SJCRH30 (cell line): ENCODE measurements at regions not wholly inside any gene's neighbourhood (a gene's known extent, or its start where the extent isn't known, plus 50 kb on each side); places are given as distances from the start of the nearest gene placed in this dataset.

Experiments used
- DNase-seq, 2 experiments: peaks; one replicate each; pipeline ENCODE4 v3.0.0-alpha.2; 2015 to 2020
- H3K27ac ChIP-seq: fragments of 250-450 bp; sonication (Bioruptor Pico); 2 replicates; pipeline ENCODE4 v1.5.1; 2020; ENCODE audit warnings: mild to moderate bottlenecking, moderate library complexity
- H3K27me3 ChIP-seq: fragments of 250-450 bp; sonication (Bioruptor Pico); 2 replicates; pipeline ENCODE4 v1.5.1; 2020; ENCODE audit warnings: mild to moderate bottlenecking, moderate library complexity
- H3K36me3 ChIP-seq: fragments of 250-450 bp; sonication (Bioruptor Pico); 2 replicates; pipeline ENCODE4 v1.5.1; 2020; ENCODE audit warnings: mild to moderate bottlenecking, moderate library complexity
- H3K4me1 ChIP-seq: fragments of 250-450 bp; sonication (Bioruptor Pico); 2 replicates; pipeline ENCODE4 v1.5.1; 2020; ENCODE audit warnings: mild to moderate bottlenecking, moderate library complexity
- H3K4me3 ChIP-seq: fragments of 250-450 bp; sonication (Bioruptor Pico); 2 replicates; pipeline ENCODE4 v1.5.1; 2020; ENCODE audit warnings: mild to moderate bottlenecking, moderate library complexity
- H3K9me3 ChIP-seq: fragments of 250-450 bp; sonication (Bioruptor Pico); replicated peaks from 2 replicates; pipeline ENCODE4 v1.5.1; 2020; ENCODE audit warnings: mild to moderate bottlenecking, moderate library complexity

DNA sequence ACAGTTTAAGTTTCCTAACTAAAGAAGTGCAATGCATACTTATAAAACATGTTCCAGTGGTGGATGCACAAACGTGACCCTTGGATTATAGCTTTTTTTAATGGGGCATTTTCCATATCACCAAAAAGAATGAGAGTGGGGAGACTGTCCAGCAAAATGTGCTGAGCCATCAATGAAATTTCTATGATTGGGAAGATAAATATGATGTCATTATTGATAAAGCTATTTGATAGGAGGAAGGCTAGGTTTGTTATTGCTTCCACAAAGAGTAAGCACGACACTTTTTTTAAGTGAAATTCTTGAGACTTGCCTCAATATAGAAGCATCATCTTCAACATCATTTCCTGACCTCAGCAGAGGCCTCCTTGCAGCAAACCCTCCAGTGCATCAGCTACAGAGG, 174.6 kb upstream of the CLEC14A start:
- no peaks in the 10 kb centered on the region for H3K4me1 ChIP-seq
- DNase-seq, result no peak
- no peaks in the 10 kb centered on the region for H3K27me3 ChIP-seq
- no peak overlapping the region for H3K4me3 ChIP-seq
- H3K36me3 ChIP-seq, result no peaks in the 10 kb centered on the region
- no peaks in the 10 kb centered on the region for H3K9me3 ChIP-seq
- no peak overlapping the region for H3K27ac ChIP-seq

DNA sequence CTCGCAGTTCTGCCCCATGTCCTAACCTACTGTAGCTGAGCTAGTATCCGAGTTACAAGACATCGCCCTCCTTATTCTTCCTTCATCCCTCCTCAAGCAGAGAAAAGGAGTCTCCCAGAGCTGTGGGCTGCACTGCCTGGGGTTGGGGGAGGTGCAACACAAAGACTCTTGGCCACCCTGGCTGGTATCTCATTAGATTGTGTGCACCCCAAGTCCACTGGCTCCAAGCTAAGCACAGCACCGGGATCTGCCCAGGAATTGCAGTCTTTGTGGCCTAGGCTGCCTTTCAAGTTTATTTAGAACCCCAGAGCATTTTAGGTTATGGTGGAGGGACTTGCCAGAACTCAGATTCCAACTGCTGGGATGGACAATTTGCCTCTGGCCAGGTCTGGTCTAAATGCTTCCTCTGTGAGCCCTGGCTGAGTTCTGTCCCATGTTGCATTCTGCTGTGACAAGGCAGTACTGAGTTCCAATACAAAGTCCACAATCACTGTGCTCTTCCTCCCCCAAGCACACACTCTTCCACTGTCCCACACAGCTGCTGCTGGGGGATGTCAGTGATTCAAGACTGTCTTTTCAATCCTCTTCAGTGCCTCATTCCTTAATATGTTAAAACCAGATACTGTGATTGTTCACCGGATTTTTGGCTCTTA, 169.6 kb upstream of the CLEC14A start:
- no peaks in the 10 kb centered on the region for H3K27me3 ChIP-seq
- no peak overlapping the region for H3K4me3 ChIP-seq
- no peak for DNase-seq
- no peak overlapping the region for H3K27ac ChIP-seq
- no peaks in the 10 kb centered on the region for H3K4me1 ChIP-seq
- no peaks in the 10 kb centered on the region for H3K36me3 ChIP-seq
- H3K9me3 ChIP-seq, result peaks cover 17% of the 10 kb centered on the region

- DNase-seq, result no peak
- Histone ChIP-seq H3K36me3 (no peaks in the 10 kb centered on the region), H3K27ac (no peak overlapping the region), H3K9me3 (peaks cover 17% of the 10 kb centered on the region), H3K4me1 (no peaks in the 10 kb centered on the region), H3K27me3 (no peaks in the 10 kb centered on the region), H3K4me3 (no peak overlapping the region)
Measured at GRCh38 chr14:38420048-38420447, 164.2 kb upstream of the CLEC14A start.

DNA sequence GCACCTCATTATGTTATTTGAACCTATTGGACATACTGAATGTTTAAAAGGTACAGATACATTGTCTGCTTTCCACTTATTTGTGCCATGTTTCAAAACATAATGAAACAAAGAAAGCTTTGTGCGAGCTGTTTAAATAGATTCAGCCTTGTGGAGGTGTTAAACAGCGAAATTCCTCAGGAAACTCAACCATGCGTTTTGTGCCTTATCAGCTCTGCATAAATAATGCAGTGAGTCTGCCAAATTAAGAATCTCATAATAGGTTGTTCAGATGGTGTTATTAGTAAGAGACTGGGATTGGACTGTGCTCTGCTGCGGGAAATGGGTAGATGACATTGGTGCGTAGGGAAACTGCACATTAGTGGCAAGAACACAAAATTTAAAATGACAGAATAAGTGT, 163.7 kb upstream of the CLEC14A start:
- no peaks in the 10 kb centered on the region for H3K4me1 ChIP-seq
- DNase-seq, result no peak
- no peaks in the 10 kb centered on the region for H3K36me3 ChIP-seq
- no peaks in the 10 kb centered on the region for H3K27me3 ChIP-seq
- H3K4me3 ChIP-seq, result no peak overlapping the region
- H3K27ac ChIP-seq, result no peak overlapping the region
- peaks cover 17% of the 10 kb centered on the region for H3K9me3 ChIP-seq

DNA sequence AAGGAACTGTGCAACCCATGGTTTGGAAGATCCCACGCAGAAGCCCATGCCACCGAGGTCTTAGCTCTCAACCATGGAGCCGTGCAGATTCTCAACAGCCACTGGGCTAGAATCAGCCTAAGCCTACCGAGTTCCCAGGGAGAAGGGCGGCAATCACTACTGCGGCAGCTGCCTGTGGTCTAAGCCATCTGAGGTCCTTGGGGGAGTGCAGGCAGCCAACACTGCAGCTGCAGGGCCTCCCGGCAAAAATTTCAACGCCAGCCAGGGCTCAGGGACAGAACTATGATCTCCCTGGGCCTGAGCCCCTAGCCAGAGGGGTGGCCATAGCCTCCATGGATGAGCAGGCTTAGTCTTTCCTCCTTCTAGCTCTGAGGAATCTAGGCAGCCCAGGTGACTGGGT, 156.8 kb upstream of the CLEC14A start:
- no peak for DNase-seq

DNA sequence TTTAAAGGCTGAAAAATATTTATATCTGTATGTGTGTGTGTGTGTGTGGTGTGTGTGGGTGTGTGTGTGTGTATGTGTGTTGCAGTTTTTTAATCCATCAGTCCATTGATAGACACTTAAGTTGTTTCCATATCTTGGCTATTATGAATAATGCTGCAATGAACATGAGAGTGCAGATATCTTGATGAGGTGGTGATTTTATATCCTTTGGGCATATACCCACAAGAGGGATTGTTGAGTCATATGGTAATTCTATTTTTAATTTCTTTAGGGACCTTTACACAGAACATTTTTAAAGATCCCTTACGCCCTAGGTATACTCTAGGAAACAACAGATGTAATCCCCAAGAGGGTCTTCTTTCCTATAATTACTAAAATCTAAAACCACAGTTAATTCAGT, 154.5 kb upstream of the CLEC14A start:
- H3K4me1 ChIP-seq, result peaks cover 14% of the 10 kb centered on the region
- H3K4me3 ChIP-seq, result no peak overlapping the region
- H3K9me3 ChIP-seq, result no peaks in the 10 kb centered on the region; the same call in 1 of the 2 replicates
- H3K27me3 ChIP-seq, result no peaks in the 10 kb centered on the region
- H3K27ac ChIP-seq, result no peak overlapping the region
- H3K36me3 ChIP-seq, result no peaks in the 10 kb centered on the region
- DNase-seq, result no peak

More for the DNA sequence above, 156.8 kb upstream of the CLEC14A start:
- Histone ChIP-seq H3K27me3 (no peaks in the 10 kb centered on the region), H3K27ac (no peak overlapping the region), H3K36me3 (no peaks in the 10 kb centered on the region), H3K4me1 (no peaks in the 10 kb centered on the region), H3K4me3 (no peak overlapping the region), H3K9me3 (no peaks in the 10 kb centered on the region; the same call in 1 of the 2 replicates)

DNA sequence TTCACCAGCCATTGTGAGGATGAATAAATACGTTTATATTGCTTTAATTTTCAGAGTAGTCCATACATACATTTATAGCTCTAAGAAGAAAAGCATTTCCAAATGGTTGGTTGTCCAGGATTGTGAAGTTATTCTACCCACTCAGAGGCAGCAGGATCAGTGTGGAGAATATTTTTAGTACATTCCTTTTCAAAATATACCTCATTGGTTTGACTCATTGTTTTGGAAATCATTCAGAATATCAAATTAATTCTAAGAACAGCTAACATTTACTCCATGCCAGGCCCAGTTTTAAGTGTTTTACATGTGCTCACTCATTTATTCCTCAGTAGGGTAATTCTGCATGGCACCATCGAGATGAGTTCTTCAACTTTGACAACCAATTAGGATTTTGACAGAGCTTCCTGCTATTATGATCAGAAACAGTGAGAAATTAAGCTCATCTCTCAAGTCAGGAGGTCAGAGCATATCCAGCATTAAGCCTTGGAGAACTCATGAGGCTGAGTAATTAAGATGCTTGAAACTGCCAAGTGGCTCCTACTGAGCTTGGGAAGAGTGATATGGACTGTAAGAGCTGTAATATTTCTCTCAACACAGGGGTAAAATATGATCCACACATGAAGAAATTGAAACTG, 153.3 kb upstream of the CLEC14A start:
- Histone ChIP-seq H3K4me1 (peaks cover 24% of the 10 kb centered on the region), H3K36me3 (no peaks in the 10 kb centered on the region), H3K27me3 (no peaks in the 10 kb centered on the region), H3K27ac (no peak overlapping the region), H3K9me3 (no peaks in the 10 kb centered on the region; the same call in 1 of the 2 replicates), H3K4me3 (no peak overlapping the region)
- DNase-seq, result no peak

DNA sequence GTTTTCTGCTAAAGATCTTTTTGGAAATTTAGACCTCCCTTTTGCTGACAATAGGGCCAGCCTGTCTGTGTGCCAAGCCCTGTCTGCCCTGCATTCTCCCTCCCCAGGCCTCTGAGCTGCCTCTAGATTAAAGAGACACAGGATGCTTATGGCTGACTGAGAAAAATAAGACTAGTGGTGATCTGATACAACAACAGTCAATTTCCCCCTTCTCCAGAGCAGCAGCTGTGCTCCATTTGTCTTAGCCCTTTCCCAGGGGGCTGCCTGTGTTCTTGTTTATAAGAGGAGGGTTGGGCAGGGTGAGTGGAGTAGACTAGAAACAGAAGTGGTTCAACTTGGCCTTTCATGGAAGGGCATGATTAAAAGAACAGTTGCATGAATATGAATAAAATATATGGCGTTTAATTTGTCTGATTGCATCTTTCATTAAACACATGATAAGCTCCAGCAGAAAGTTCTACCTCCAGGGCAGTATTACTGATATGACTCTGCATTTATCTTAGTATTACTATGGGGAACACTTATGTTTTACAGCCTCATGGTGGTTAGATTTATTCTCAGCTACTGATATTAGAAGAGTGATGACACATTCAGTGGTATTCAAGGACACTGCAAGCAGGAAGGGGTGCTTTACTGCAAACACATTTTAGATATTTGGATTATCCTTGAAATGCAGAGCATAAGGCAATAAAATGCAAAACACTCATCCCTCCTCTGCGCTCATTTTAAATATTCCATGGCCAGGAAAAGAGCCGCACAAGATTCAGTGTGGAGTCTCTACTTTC, 150.2 kb upstream of the CLEC14A start:
- no peaks in the 10 kb centered on the region for H3K27me3 ChIP-seq
- peak overlapping the region; percentile 58 for H3K27ac ChIP-seq
- peak; percentile 93 to 96 for DNase-seq

GRCh38 chr14:38404616-38405015, 148.7 kb upstream of the CLEC14A start:
- H3K4me3 ChIP-seq, result no peak overlapping the region
- H3K27me3 ChIP-seq, result no peaks in the 10 kb centered on the region
- H3K27ac ChIP-seq, result no peak overlapping the region
- H3K4me1 ChIP-seq, result peaks cover 32% of the 10 kb centered on the region
- no peaks in the 10 kb centered on the region for H3K9me3 ChIP-seq
- H3K36me3 ChIP-seq, result no peaks in the 10 kb centered on the region
- DNase-seq, result no peak

More for the DNA sequence above, 150.2 kb upstream of the CLEC14A start:
- Histone ChIP-seq H3K4me3 (no peak overlapping the region), H3K4me1 (peaks cover 32% of the 10 kb centered on the region), H3K9me3 (no peaks in the 10 kb centered on the region; the same call in 1 of the 2 replicates), H3K36me3 (no peaks in the 10 kb centered on the region)

DNA sequence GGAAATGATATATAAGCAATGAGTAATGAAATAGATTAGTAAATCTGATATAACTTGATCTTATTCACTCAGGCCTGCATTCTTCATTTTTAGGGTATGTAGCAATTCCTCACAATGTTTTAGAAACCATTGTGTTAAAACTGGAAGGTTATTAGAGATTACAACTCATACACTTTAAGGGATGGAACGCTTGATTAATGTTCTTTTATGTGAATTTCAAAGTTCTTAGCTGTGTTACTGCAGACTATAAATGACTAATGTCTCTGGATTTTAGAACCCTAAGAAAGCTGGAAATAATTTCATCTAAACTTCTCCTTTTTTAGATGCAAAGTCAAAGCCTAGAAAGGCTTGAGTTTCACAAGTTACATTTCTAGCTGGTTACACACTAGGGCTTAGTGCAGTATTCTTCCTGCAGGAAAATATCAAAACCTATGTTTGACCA, 148.2 kb upstream of the CLEC14A start:
- no peak overlapping the region for H3K27ac ChIP-seq
- DNase-seq, result no peak
- H3K4me1 ChIP-seq, result peaks cover 32% of the 10 kb centered on the region

DNA sequence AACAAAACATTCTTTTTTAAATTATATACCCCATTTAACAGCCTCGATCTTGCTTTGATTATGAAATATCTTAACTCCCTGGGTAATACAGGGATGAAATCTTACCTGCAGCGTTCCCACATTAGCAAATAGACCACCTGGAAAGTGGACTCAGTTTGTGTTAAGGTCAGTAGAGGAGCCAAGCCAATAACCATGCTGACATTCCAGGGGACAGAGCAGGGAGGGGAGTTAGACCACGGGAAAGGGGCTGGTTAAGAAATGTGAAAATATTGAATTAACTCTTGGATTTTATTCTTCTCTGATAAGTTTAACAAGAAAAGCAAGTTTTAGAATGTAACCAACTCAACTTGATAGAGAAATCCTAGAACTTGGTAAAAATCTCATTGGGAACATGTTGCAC, 144.9 kb upstream of the CLEC14A start:
- Histone ChIP-seq H3K27me3 (no peaks in the 10 kb centered on the region), H3K36me3 (no peaks in the 10 kb centered on the region), H3K27ac (no peak overlapping the region), H3K4me1 (peaks cover 21% of the 10 kb centered on the region), H3K9me3 (no peaks in the 10 kb centered on the region), H3K4me3 (no peak overlapping the region)
- DNase-seq, result no peak

More for the DNA sequence above, 148.2 kb upstream of the CLEC14A start:
- no peaks in the 10 kb centered on the region for H3K27me3 ChIP-seq
- H3K36me3 ChIP-seq, result no peaks in the 10 kb centered on the region
- H3K9me3 ChIP-seq, result no peaks in the 10 kb centered on the region
- H3K4me3 ChIP-seq, result no peak overlapping the region

GRCh38 chr14:38399652-38400051, 143.8 kb upstream of the CLEC14A start:
- no peaks in the 10 kb centered on the region for H3K27me3 ChIP-seq
- H3K4me1 ChIP-seq, result peaks cover 10% of the 10 kb centered on the region
- no peaks in the 10 kb centered on the region for H3K36me3 ChIP-seq
- H3K4me3 ChIP-seq, result no peak overlapping the region
- H3K27ac ChIP-seq, result no peak overlapping the region
- DNase-seq, result no peak
- H3K9me3 ChIP-seq, result no peaks in the 10 kb centered on the region

DNA sequence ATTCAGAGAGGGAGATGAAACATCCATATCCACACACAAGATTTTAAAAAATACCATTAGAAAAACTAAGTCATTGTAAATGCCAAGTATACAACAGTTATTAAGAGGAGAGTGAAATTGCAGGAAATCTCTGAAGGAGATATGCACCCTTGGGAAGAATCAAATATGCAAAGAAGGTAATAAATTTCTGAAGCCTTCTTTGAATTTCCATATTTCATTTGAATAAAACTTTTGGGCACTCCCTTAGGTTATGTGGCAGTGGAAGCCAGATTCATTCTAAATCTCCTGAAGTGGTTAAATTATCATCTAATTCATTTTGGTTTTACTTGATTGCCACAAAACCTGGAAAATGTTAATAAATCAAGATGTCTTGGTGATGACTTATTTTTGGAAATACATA, 138.9 kb upstream of the CLEC14A start:
- no peak overlapping the region for H3K4me3 ChIP-seq
- H3K36me3 ChIP-seq, result no peaks in the 10 kb centered on the region
- no peaks in the 10 kb centered on the region for H3K27me3 ChIP-seq
- DNase-seq, result no peak
- no peaks in the 10 kb centered on the region for H3K4me1 ChIP-seq
- H3K27ac ChIP-seq, result no peak overlapping the region
- no peaks in the 10 kb centered on the region for H3K9me3 ChIP-seq

DNA sequence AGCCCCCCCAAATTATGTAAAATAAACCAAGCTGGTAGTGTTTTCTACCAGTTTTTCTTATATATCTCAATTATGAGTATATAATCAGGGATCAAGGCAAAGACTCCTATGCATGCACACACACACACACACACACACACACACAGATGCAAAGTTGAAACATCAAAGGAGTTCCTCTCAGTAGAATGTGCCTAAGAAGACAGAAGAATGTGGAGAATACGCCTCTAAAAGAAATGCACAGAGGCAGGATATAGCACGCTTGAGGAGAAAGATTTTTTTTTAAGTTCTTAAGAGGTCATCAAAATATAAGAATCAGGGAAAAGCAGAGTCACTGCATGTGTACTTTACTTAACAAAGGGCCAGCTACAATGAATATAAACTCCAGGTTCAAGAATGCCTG, 138.2 kb upstream of the CLEC14A start:
- Histone ChIP-seq H3K4me3 (no peak overlapping the region), H3K9me3 (no peaks in the 10 kb centered on the region), H3K4me1 (no peaks in the 10 kb centered on the region), H3K27me3 (no peaks in the 10 kb centered on the region), H3K27ac (no peak overlapping the region), H3K36me3 (no peaks in the 10 kb centered on the region)
- no peak for DNase-seq

DNA sequence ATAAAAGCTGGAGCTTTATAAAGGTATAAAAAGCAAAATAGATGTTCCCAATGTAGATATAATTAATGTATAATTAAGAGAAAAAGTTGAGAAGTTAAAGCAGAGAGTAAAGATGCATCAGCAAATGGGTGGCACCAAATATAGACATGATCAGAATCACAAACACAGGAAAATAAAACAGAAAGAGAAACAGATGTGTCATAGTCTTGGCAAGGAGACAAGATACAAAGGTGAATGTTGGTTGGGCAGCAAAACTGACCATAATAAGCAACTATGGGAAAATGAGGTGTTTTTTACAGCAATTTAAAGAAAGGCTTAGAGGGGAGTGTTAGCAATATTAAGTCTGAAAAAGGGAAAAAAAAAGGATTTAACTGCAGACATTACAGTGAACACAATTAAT, 135.4 kb upstream of the CLEC14A start:
- H3K4me1 ChIP-seq, result no peaks in the 10 kb centered on the region
- no peak for DNase-seq
- H3K36me3 ChIP-seq, result no peaks in the 10 kb centered on the region
- H3K9me3 ChIP-seq, result no peaks in the 10 kb centered on the region
- no peak overlapping the region for H3K4me3 ChIP-seq
- no peak overlapping the region for H3K27ac ChIP-seq
- no peaks in the 10 kb centered on the region for H3K27me3 ChIP-seq
